Stimulated activated naive B cell treated with anti-CD40 and anti-IgM and Interleukin-4, amounts not matched to agents 10 μg/mL and 1 μg/mL and 100 μg/mL, for 72 hours (primary cell): ENCODE measurements at regions not wholly inside any gene's neighbourhood (a gene's known extent, or its start where the extent isn't known, plus 50 kb on each side); places are given as distances from the start of the nearest gene placed in this dataset.

Experiments used
- ATAC-seq, 2 donors: fragments of 150-1000 bp; cut with Tn5 transposase; replicated peaks; 2 replicates each; pipeline ENCODE4 v1.10.0; 2021; ENCODE audit warnings: moderate library complexity in 1 of 2
- DNase-seq: peaks from one replicate; pipeline ENCODE4 v3.0.0; 2021
- H3K27ac Mint-ChIP-seq: one replicate; pipeline ENCODE4 v1.8.0; 2022; ENCODE audit warnings: mild to moderate bottlenecking, mixed read lengths
- H3K27me3 Mint-ChIP-seq, 2 donors: one replicate each; pipeline ENCODE4 v1.8.0; 2022; ENCODE audit warnings: mixed read lengths in 2 of 2
- H3K36me3 Mint-ChIP-seq, 2 donors: one replicate each; pipeline ENCODE4 v1.8.0; 2022; ENCODE audit warnings: mixed read lengths in 2 of 2, mild to moderate bottlenecking in 1 of 2
- H3K4me1 Mint-ChIP-seq, 2 donors: one replicate each; pipeline ENCODE4 v1.8.0; 2022; ENCODE audit warnings: mixed read lengths in 2 of 2, mild to moderate bottlenecking in 1 of 2
- H3K4me3 Mint-ChIP-seq, 2 donors: one replicate each; pipeline ENCODE4 v1.8.0; 2022; ENCODE audit warnings: mild to moderate bottlenecking in 2 of 2, mixed read lengths in 2 of 2, moderate library complexity in 1 of 2
- H3K9me3 Mint-ChIP-seq, 2 donors: one replicate each; pipeline ENCODE4 v1.8.0; 2022; ENCODE audit warnings: mixed read lengths in 2 of 2, mild to moderate bottlenecking in 1 of 2

GRCh38 chr20:51119914-51120313, 97.0 kb upstream of the KCNG1 start:
- DNase-seq = no peak
- peaks cover 13 to 31% of the 10 kb centered on the region in 2 donors for H3K27me3 Mint-ChIP-seq
- H3K4me3 Mint-ChIP-seq = no peak overlapping the region
- no peaks in the 10 kb centered on the region for H3K9me3 Mint-ChIP-seq
- no peak overlapping the region for H3K27ac Mint-ChIP-seq
- H3K36me3 Mint-ChIP-seq = no peaks in the 10 kb centered on the region
- peaks cover 11 to 19% of the 10 kb centered on the region in 2 donors for H3K4me1 Mint-ChIP-seq
- no peak for ATAC-seq

GRCh38 chr20:51118985-51119527, 96.1 kb upstream of the KCNG1 start:
- H3K27ac Mint-ChIP-seq = no peak overlapping the region
- H3K4me3 Mint-ChIP-seq = no peak overlapping the region
- ATAC-seq (no peak), DNase-seq (no peak)
- H3K9me3 Mint-ChIP-seq = no peaks in the 10 kb centered on the region
- peaks cover 11 to 19% of the 10 kb centered on the region in 2 donors for H3K4me1 Mint-ChIP-seq
- H3K36me3 Mint-ChIP-seq = no peaks in the 10 kb centered on the region
- H3K27me3 Mint-ChIP-seq = peaks cover 13 to 31% of the 10 kb centered on the region in 2 donors

- Mint-ChIP-seq H3K36me3 (no peaks in the 10 kb centered on the region), H3K4me1 (peaks cover 11 to 19% of the 10 kb centered on the region in 2 donors), H3K9me3 (no peaks in the 10 kb centered on the region), H3K27ac (no peak overlapping the region), H3K4me3 (no peak overlapping the region), H3K27me3 (peaks cover 13 to 30% of the 10 kb centered on the region in 2 donors)
- ATAC-seq = no peak
- DNase-seq = no peak
Observed at GRCh38 chr20:51118216-51118615, 95.3 kb upstream of the KCNG1 start.

- Mint-ChIP-seq H3K4me1 (peaks cover 2 to 9% of the 10 kb centered on the region in 2 donors), H3K36me3 (no peaks in the 10 kb centered on the region), H3K27me3 (peaks cover 4 to 19% of the 10 kb centered on the region in 2 donors), H3K27ac (no peak overlapping the region), H3K9me3 (no peaks in the 10 kb centered on the region), H3K4me3 (no peak overlapping the region)
- ATAC-seq (no peak), DNase-seq (no peak)
Observed at GRCh38 chr20:51116765-51117686, 94.1 kb upstream of the KCNG1 start.

DNA sequence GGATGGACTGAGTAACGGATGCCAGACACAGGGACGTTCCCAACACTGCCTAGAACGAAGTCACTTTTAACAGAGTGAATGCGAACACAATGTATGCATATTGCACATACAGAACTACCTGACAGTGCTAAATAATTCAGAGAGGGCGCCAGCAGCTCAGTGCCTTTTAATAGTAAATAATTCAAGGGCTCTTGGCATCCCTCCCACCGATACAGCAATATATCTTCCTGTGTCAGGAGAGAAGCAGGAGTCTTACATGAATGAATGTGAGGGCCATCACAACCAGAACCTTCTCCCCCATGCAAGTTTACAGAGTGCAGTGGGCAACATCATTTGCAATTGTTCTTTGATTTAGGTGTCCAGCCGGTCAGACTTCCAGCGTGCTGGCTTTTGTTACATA, 88.4 kb upstream of the KCNG1 start:
- H3K27me3 Mint-ChIP-seq = peaks cover 0 to 8% of the 10 kb centered on the region in 2 donors
- no peaks in the 10 kb centered on the region for H3K9me3 Mint-ChIP-seq
- DNase-seq (no peak), ATAC-seq (no peak)
- no peaks in the 10 kb centered on the region for H3K36me3 Mint-ChIP-seq
- H3K4me1 Mint-ChIP-seq = peaks cover 4 to 11% of the 10 kb centered on the region in 2 donors
- H3K4me3 Mint-ChIP-seq = no peak overlapping the region
- no peak overlapping the region for H3K27ac Mint-ChIP-seq

- Mint-ChIP-seq H3K27ac (peak overlapping the region; percentile 31), H3K4me1 (peaks cover 4 to 11% of the 10 kb centered on the region in 2 donors), H3K4me3 (no peak overlapping the region), H3K36me3 (no peaks in the 10 kb centered on the region), H3K27me3 (peaks cover 0 to 8% of the 10 kb centered on the region in 2 donors), H3K9me3 (no peaks in the 10 kb centered on the region)
- no peak for DNase-seq
- ATAC-seq = peak; percentile 68 to 77
Observed at GRCh38 chr20:51108638-51109363, 85.9 kb upstream of the KCNG1 start.

- Mint-ChIP-seq H3K27ac (no peak overlapping the region), H3K27me3 (peaks cover 0 to 8% of the 10 kb centered on the region in 2 donors), H3K4me3 (no peak overlapping the region), H3K9me3 (no peaks in the 10 kb centered on the region), H3K36me3 (peaks cover 0 to 3% of the 10 kb centered on the region in 2 donors), H3K4me1 (peaks cover 14 to 28% of the 10 kb centered on the region in 2 donors)
- no peak for ATAC-seq
- DNase-seq = no peak
Observed at GRCh38 chr20:51106011-51106410, 83.1 kb upstream of the KCNG1 start.

GRCh38 chr20:51104960-51105920, 82.3 kb upstream of the KCNG1 start:
- peaks cover 0 to 3% of the 10 kb centered on the region in 2 donors for H3K36me3 Mint-ChIP-seq
- ATAC-seq = no peak
- H3K27me3 Mint-ChIP-seq = peaks cover 0 to 4% of the 10 kb centered on the region in 2 donors
- no peak for DNase-seq
- H3K4me3 Mint-ChIP-seq = no peak overlapping the region
- no peaks in the 10 kb centered on the region for H3K9me3 Mint-ChIP-seq
- no peak overlapping the region for H3K27ac Mint-ChIP-seq
- H3K4me1 Mint-ChIP-seq = peaks cover 21 to 36% of the 10 kb centered on the region in 2 donors

DNA sequence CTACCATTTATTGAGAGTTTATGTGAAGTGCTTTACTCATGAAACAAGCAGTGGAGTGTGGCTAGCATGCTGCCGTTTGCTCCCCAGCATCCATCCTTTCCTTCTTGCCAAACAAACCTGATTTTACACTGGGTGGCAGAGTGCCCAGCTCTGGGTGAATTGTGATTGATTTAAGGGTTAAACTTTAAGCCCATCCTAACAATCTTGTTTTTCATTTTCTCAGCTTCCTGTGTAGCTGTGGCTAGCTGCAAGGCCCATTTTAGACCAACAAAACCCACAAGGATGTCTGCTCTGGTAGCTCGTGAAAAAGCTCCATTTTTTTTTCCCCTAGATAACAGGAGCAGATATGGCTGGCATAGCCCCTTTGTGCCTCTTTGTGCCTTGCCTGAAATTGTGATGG, 77.7 kb upstream of the KCNG1 start:
- Mint-ChIP-seq H3K36me3 (peaks cover 0 to 3% of the 10 kb centered on the region in 2 donors), H3K4me1 (peaks cover 38 to 69% of the 10 kb centered on the region in 2 donors)

GRCh38 chr20:51098284-51098810, 75.4 kb upstream of the KCNG1 start:
- no peaks in the 10 kb centered on the region for H3K9me3 Mint-ChIP-seq
- peaks cover 44 to 82% of the 10 kb centered on the region in 2 donors for H3K4me1 Mint-ChIP-seq
- DNase-seq (no peak), ATAC-seq (no peak)
- H3K4me3 Mint-ChIP-seq = no peak overlapping the region
- peaks cover 0 to 3% of the 10 kb centered on the region in 2 donors for H3K36me3 Mint-ChIP-seq
- peaks cover 0 to 10% of the 10 kb centered on the region in 2 donors for H3K27me3 Mint-ChIP-seq
- no peak overlapping the region for H3K27ac Mint-ChIP-seq

More for the DNA sequence above, 77.7 kb upstream of the KCNG1 start:
- no peaks in the 10 kb centered on the region for H3K27me3 Mint-ChIP-seq
- ATAC-seq (peak; percentile 33 to 53), DNase-seq (no peak)
- no peaks in the 10 kb centered on the region for H3K9me3 Mint-ChIP-seq
- peak overlapping the region; percentile 69 for H3K27ac Mint-ChIP-seq
- no peak overlapping the region for H3K4me3 Mint-ChIP-seq

- DNase-seq (no peak), ATAC-seq (peak in 1 of 2 donors; percentile 41)
- H3K4me1 Mint-ChIP-seq = peaks cover 43 to 84% of the 10 kb centered on the region in 2 donors
- H3K4me3 Mint-ChIP-seq = no peak overlapping the region
- no peaks in the 10 kb centered on the region for H3K9me3 Mint-ChIP-seq
- H3K36me3 Mint-ChIP-seq = peaks cover 0 to under 1% of the 10 kb centered on the region in 2 donors
- peaks cover under 1 to 18% of the 10 kb centered on the region in 2 donors for H3K27me3 Mint-ChIP-seq
- no peak overlapping the region for H3K27ac Mint-ChIP-seq
Observed at GRCh38 chr20:51097351-51098120, 74.6 kb upstream of the KCNG1 start.

DNA sequence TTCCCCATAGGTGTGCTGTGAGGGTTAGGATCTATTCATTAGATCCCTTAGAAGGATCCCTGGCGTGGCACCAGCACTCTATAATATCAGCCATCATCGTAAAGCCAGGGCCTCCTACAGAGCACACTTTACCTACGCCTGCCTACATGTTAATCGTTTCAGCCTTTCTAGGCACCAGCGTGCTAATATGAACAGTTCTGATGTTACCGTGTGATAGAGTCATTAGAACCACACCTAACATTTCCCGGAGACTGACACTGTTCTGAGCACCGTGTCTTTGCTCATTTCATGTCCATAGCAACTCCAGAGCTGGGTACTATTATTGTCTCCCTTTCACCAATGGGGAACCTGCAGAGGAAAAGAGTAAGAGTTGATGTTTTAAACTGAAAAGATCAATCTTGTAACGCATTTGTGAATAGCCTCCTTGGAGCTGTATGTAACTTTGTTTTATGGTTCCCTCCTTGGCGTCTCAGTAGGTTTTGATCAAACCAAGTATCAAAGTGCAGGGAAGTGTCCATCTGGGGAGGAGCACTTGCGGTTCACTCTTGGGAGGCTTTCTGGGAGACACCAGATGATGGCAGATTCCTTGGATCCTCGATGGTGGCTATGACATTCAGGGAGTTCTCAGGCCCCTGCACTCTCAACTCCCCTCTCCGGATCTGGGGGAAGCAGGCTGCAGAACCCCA, 73.8 kb upstream of the KCNG1 start:
- Mint-ChIP-seq H3K4me3 (no peak overlapping the region), H3K4me1 (peaks cover 45 to 84% of the 10 kb centered on the region in 2 donors), H3K27me3 (peaks cover 8 to 26% of the 10 kb centered on the region in 2 donors), H3K9me3 (no peaks in the 10 kb centered on the region), H3K36me3 (no peaks in the 10 kb centered on the region), H3K27ac (no peak overlapping the region)
- no peak for DNase-seq
- ATAC-seq = no peak
